HTR-8/SVneo (cell line): ENCODE measurements at regions not wholly inside any gene's neighbourhood (a gene's known extent, or its start where the extent isn't known, plus 50 kb on each side); places are given as distances from the start of the nearest gene placed in this dataset.
A peak's percentile ranks its signal among the peaks of the same experiment; 100 is the strongest.

Experiments
- DNase-seq: peaks from one replicate; pipeline ENCODE4 v3.0.0; 2011; ENCODE audit warnings: low spot score, mixed read lengths; ENCODE audit not compliant: insufficient read length
- FAIRE-seq: peaks from 2 replicates; lab custom pipeline; 2011; peaks lifted over from hg19 to GRCh38; lab: Jason Lieb, UNC

GRCh38 chr14:36245223-36245622 is 68.7 kb upstream of the PTCSC3 start:
- FAIRE-seq = no peak

GRCh38 chr14:36243183-36243582 is 66.7 kb upstream of the PTCSC3 start:
- DNase-seq (no peak), FAIRE-seq (no peak)

More at GRCh38 chr14:36245223-36245622, 68.7 kb upstream of the PTCSC3 start:
- no peak for DNase-seq

GRCh38 chr14:36241183-36241582 is 64.7 kb upstream of the PTCSC3 start:
- FAIRE-seq (no peak), DNase-seq (no peak)

GRCh38 chr14:36238666-36239363 is 62.3 kb upstream of the PTCSC3 start:
- DNase-seq = peak; percentile 29
- peak; percentile 82 for FAIRE-seq

- DNase-seq (no peak), FAIRE-seq (no peak)
Observed at GRCh38 chr14:36233217-36233616, 56.7 kb upstream of the PTCSC3 start.

GRCh38 chr14:36229262-36229661 is 52.7 kb upstream of the PTCSC3 start:
- DNase-seq = no peak
- no peak for FAIRE-seq

- DNase-seq (no peak), FAIRE-seq (no peak)
Observed at GRCh38 chr14:36227802-36228201, 51.3 kb upstream of the PTCSC3 start.

GRCh38 chr14:36227344-36227743 is 50.8 kb upstream of the PTCSC3 start:
- DNase-seq (no peak), FAIRE-seq (no peak)
